K562 (cell line): ENCODE measurements at regions not wholly inside any gene's neighbourhood (a gene's known extent, or its start where the extent isn't known, plus 50 kb on each side); places are given as distances from the start of the nearest gene placed in this dataset.

Source experiments
- DDX20 ChIP-seq: fragments of 450-650 bp; IDR thresholded peaks from 2 replicates; pipeline ENCODE4 v1.6.1; 2016; ENCODE audit warnings: missing genetic modification characterization, low read depth, mild to moderate bottlenecking, missing compliant biosample characterization, moderate library complexity
- EP300 ChIP-seq: IDR thresholded peaks from 2 replicates; pipeline ENCODE4 v1.6.1; 2012; ENCODE audit warnings: low read length, improper control_type of control experiment
- EP400 ChIP-seq: fragments of 450-650 bp; IDR thresholded peaks from 2 replicates; pipeline ENCODE4 v1.6.1; 2017; ENCODE audit warnings: antibody characterized with exemption, mild to moderate bottlenecking, moderate library complexity
- SIN3A ChIP-seq, 2 experiments: fragments of 150-350 bp in 1 of 2; IDR thresholded peaks; 2 replicates each; pipeline ENCODE4 v1.6.1; 2011 to 2016; ENCODE audit warnings: borderline replicate concordance in 2 of 2, low read depth in 2 of 2, low read length in 2 of 2, mild to moderate bottlenecking in 2 of 2, moderate library complexity in 2 of 2; ENCODE audit not compliant: control insufficient read depth in 1 of 2
- SMARCE1 ChIP-seq: fragments of 450-650 bp; IDR thresholded peaks from 2 replicates; pipeline ENCODE4 v1.7.1; 2016; ENCODE audit warnings: mild to moderate bottlenecking
- SOX6 ChIP-seq: fragments of 450-650 bp; IDR thresholded peaks from 2 replicates; pipeline ENCODE4 v1.6.1; 2014; ENCODE audit warnings: mild to moderate bottlenecking
- SRSF3 ChIP-seq: fragments of 200-400 bp; formaldehyde crosslinking; IDR thresholded peaks from 2 replicates; pipeline ENCODE4 v1.6.1; 2016; ENCODE audit warnings: mild to moderate bottlenecking, low read length, moderate library complexity; ENCODE audit not compliant: insufficient read depth
- WHSC1 ChIP-seq: IDR thresholded peaks from one replicate; pipeline ENCODE4 v1.6.1; 2012; ENCODE audit warnings: low read length, control low read depth, inconsistent platforms
- ZKSCAN1 ChIP-seq: fragments of 150-350 bp; IDR thresholded peaks from 2 replicates; pipeline ENCODE4 v1.6.1; 2016; ENCODE audit warnings: low read depth, low read length
- ZNF217 ChIP-seq: sonication (generic); formaldehyde crosslinking; IDR thresholded peaks from 2 replicates; pipeline ENCODE4 v1.8.0; 2022; ENCODE audit warnings: mild to moderate bottlenecking, missing genetic modification reagents
- ZSCAN29 ChIP-seq: fragments of 450-650 bp; IDR thresholded peaks from 2 replicates; pipeline ENCODE4 v1.6.1; 2017
- TF ChIP-seq, protein P1 (sequence below): sonication (generic); formaldehyde crosslinking; IDR thresholded peaks from 2 replicates; pipeline ENCODE4 v1.9.0; 2022; ENCODE audit warnings: mild to moderate bottlenecking, missing genetic modification reagents
- TF ChIP-seq, protein P2 (sequence below): sonication (generic); formaldehyde crosslinking; IDR thresholded peaks from 2 replicates; pipeline ENCODE4 v1.8.0; 2022; ENCODE audit warnings: missing genetic modification reagents, mild to moderate bottlenecking, borderline replicate concordance
- TF ChIP-seq, protein P3 (sequence below): fragments of 250-450 bp; sonication (Bioruptor Pico); IDR thresholded peaks from 2 replicates; pipeline ENCODE4 v1.9.0; 2021; ENCODE audit warnings: mild to moderate bottlenecking, inconsistent platforms
- TF ChIP-seq, protein P4 (sequence below): fragments of 450-650 bp; IDR thresholded peaks from 2 replicates; pipeline ENCODE4 v1.6.1; 2014; ENCODE audit warnings: low read depth, mild to moderate bottlenecking, moderate library complexity, borderline replicate concordance
- TF ChIP-seq, protein P5 (sequence below), 2 experiments: fragments of 250-450 bp in 1 of 2; fragments of 450-650 bp in 1 of 2; sonication (Bioruptor Pico) in 1 of 2; IDR thresholded peaks; 2 replicates each; pipeline versions ENCODE4 v1.6.1 to v1.8.0; 2016 to 2021; ENCODE audit warnings: mild to moderate bottlenecking in 2 of 2, moderate library complexity in 2 of 2, missing compliant biosample characterization in 1 of 2, missing genetic modification characterization in 1 of 2
- TF ChIP-seq, protein P6 (sequence below): IDR thresholded peaks from 3 replicates; pipeline ENCODE4 v1.6.1; 2011; ENCODE audit warnings: borderline replicate concordance, mild to moderate bottlenecking; ENCODE audit not compliant: insufficient read length, insufficient read depth
- TF ChIP-seq, protein P7 (sequence below): fragments of 450-650 bp; formaldehyde crosslinking; IDR thresholded peaks from 2 replicates; pipeline ENCODE4 v1.4.0; 2020; ENCODE audit warnings: mild to moderate bottlenecking, moderate library complexity
- TF ChIP-seq, protein P8 (sequence below): sonication (generic); formaldehyde crosslinking; IDR thresholded peaks from 2 replicates; pipeline ENCODE4 v1.8.0; 2023; ENCODE audit warnings: mild to moderate bottlenecking, missing genetic modification reagents

DNA sequence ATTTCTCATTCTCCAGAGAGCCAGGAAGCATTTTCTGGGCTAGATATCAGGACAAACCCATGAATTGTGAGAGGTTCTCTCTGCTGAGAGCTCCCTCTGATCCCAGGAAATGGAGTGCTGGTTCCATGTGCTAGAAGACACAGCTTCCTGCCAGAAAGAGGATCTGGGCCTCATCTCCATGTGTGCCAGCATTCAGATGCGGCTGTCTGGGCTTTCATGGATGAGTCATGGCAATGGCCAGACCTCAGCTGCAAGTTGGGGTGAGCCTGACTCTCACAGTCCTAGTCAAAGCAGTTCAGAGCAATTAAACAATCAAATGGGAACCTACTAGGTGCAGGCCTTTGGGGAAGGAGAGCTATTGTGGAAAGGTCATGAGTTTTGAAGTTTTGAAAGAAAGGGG lies 82.3 kb upstream of the EED start (continued):
- TF ChIP-seq DDX20 (tag): peak; percentile 65; the same call in 1 of the 2 replicates
- TF ChIP-seq, protein P1, sequence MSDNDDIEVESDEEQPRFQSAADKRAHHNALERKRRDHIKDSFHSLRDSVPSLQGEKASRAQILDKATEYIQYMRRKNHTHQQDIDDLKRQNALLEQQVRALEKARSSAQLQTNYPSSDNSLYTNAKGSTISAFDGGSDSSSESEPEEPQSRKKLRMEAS (CRISPR knock-in tag): peak; percentile 31; the same call in 1 of the 2 replicates
- no peak for TF ChIP-seq ZSCAN29
- no peak for TF ChIP-seq SRSF3
- TF ChIP-seq, protein P2, sequence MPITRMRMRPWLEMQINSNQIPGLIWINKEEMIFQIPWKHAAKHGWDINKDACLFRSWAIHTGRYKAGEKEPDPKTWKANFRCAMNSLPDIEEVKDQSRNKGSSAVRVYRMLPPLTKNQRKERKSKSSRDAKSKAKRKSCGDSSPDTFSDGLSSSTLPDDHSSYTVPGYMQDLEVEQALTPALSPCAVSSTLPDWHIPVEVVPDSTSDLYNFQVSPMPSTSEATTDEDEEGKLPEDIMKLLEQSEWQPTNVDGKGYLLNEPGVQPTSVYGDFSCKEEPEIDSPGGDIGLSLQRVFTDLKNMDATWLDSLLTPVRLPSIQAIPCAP (CRISPR knock-in tag): no peak
- TF ChIP-seq ZKSCAN1: peak; percentile 89
- TF ChIP-seq EP300: no peak
- TF ChIP-seq EP400: 0 out of 2 replicates have a peak, but pooled peaks have one; percentile 7
- TF ChIP-seq, protein P3, sequence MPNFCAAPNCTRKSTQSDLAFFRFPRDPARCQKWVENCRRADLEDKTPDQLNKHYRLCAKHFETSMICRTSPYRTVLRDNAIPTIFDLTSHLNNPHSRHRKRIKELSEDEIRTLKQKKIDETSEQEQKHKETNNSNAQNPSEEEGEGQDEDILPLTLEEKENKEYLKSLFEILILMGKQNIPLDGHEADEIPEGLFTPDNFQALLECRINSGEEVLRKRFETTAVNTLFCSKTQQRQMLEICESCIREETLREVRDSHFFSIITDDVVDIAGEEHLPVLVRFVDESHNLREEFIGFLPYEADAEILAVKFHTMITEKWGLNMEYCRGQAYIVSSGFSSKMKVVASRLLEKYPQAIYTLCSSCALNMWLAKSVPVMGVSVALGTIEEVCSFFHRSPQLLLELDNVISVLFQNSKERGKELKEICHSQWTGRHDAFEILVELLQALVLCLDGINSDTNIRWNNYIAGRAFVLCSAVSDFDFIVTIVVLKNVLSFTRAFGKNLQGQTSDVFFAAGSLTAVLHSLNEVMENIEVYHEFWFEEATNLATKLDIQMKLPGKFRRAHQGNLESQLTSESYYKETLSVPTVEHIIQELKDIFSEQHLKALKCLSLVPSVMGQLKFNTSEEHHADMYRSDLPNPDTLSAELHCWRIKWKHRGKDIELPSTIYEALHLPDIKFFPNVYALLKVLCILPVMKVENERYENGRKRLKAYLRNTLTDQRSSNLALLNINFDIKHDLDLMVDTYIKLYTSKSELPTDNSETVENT (CRISPR knock-in tag): no peak
- TF ChIP-seq ZNF217: no peak
- no peak for TF ChIP-seq SOX6
- TF ChIP-seq, protein P4, sequence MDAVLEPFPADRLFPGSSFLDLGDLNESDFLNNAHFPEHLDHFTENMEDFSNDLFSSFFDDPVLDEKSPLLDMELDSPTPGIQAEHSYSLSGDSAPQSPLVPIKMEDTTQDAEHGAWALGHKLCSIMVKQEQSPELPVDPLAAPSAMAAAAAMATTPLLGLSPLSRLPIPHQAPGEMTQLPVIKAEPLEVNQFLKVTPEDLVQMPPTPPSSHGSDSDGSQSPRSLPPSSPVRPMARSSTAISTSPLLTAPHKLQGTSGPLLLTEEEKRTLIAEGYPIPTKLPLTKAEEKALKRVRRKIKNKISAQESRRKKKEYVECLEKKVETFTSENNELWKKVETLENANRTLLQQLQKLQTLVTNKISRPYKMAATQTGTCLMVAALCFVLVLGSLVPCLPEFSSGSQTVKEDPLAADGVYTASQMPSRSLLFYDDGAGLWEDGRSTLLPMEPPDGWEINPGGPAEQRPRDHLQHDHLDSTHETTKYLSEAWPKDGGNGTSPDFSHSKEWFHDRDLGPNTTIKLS: no peak
- TF ChIP-seq WHSC1: no peak
- TF ChIP-seq, protein P5, sequence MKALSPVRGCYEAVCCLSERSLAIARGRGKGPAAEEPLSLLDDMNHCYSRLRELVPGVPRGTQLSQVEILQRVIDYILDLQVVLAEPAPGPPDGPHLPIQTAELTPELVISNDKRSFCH (CRISPR knock-in tag; IDR thresholded peaks at IDR 0.05): no peak
- TF ChIP-seq, protein P5 (tag; IDR thresholded peaks at IDR 0.05): 0 out of 2 replicates have a peak, but pooled peaks have one; percentile 63
- TF ChIP-seq SMARCE1: no peak
- TF ChIP-seq, protein P6, sequence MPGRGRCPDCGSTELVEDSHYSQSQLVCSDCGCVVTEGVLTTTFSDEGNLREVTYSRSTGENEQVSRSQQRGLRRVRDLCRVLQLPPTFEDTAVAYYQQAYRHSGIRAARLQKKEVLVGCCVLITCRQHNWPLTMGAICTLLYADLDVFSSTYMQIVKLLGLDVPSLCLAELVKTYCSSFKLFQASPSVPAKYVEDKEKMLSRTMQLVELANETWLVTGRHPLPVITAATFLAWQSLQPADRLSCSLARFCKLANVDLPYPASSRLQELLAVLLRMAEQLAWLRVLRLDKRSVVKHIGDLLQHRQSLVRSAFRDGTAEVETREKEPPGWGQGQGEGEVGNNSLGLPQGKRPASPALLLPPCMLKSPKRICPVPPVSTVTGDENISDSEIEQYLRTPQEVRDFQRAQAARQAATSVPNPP: no peak
- no peak for TF ChIP-seq SIN3A (IDR thresholded peaks at IDR 0.05; ENCODE audit: borderline replicate concordance in 2 of 2, control insufficient read depth in 1 of 2, low read depth in 2 of 2, low read length in 2 of 2)
- TF ChIP-seq, protein P7, sequence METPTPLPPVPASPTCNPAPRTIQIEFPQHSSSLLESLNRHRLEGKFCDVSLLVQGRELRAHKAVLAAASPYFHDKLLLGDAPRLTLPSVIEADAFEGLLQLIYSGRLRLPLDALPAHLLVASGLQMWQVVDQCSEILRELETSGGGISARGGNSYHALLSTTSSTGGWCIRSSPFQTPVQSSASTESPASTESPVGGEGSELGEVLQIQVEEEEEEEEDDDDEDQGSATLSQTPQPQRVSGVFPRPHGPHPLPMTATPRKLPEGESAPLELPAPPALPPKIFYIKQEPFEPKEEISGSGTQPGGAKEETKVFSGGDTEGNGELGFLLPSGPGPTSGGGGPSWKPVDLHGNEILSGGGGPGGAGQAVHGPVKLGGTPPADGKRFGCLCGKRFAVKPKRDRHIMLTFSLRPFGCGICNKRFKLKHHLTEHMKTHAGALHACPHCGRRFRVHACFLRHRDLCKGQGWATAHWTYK (CRISPR knock-in tag): peak; percentile 74; the same call in 1 of the 2 replicates
- TF ChIP-seq, protein P8, sequence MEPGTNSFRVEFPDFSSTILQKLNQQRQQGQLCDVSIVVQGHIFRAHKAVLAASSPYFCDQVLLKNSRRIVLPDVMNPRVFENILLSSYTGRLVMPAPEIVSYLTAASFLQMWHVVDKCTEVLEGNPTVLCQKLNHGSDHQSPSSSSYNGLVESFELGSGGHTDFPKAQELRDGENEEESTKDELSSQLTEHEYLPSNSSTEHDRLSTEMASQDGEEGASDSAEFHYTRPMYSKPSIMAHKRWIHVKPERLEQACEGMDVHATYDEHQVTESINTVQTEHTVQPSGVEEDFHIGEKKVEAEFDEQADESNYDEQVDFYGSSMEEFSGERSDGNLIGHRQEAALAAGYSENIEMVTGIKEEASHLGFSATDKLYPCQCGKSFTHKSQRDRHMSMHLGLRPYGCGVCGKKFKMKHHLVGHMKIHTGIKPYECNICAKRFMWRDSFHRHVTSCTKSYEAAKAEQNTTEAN: no peak
